ENCODE measurements at regions not wholly inside any gene's neighbourhood (a gene's known extent, or its start where the extent isn't known, plus 50 kb on each side); places are given as distances from the start of the nearest gene placed in this dataset.
A peak's percentile ranks its signal among the peaks of the same experiment; 100 is the strongest.

DNA sequence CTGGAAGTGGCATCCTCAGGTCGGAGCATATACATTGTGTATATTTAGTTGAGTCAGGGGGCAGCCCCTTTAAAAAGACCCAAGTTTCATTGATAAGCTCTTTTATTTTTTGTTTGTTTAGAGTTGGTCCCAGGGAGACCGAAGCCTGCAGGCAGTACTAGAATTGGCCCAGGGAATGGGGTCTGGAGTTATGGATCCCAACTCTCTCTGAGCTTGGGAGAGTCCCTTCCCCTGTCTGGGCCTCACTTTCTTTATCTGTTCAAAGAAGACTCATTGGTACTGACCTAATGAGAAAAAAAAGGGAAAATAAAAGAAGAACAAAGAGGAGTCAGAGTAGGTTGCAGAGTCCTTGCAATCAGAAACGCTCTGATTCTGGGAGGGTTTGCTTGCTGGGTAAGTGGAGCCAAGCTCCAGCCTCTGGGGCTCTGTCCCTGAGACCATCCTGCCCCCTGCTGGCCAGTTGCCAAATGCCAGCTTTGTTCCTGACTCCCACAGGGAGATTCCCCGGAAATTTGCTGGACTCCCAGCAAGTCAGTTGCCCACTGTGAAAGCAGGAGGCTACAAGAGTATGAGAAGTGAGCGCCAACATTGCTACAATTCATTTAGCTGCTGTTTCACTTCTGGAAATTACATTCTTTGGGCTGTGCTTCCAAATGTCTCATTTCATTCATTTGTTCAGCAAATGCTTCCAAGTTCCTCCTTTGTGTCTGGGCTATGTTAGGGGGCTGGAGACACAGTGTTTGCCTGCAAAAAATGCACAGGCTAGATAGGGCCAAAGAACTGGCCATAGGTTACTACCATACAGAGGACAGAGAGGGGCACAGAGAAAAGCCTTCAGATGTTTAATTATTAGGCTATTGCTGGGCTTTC is 156.2 kb downstream of the MELK start:
- DNase-seq = peak; percentile 31 to 63

DNA sequence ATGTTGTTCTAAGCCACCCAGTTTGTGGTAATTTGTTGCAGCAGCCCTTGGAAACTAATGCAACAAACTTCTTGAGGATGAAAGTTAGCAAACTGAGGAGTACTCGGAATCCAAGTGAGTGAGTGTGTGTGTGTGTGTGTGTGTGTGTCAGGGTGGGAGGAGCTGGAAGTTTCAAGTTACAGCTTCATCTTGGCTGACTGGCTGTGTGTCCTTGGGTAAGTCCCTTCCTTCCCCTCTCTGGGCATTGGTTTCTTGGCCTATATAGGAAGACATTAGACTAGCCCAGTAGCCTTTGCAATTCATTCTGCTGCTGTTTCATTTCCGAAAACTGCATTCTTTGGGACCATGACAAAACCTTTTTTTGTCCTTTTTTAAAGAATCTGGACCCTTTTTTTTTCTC is 157.2 kb downstream of the MELK start:
- DNase-seq = no peak

DNA sequence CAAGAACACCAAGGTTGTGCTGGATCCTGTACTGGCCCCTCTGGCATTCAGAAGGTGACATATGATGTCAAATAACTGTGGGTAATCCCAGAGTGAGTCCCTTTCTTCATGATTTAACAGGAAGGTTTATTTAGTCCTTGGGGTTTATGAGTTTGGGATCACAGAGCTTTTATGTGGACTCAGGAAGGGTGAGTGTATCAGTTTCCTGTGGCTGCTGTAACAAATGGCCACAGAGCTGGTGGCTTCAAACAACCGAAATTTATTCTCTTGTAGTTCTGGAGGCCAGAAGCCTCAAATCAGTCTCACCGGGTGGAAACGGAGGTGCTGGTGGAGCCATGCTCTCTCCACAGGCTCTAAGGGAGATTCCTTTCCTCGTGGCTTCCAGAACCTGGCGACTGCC is 157.7 kb downstream of the MELK start:
- no peak for DNase-seq

DNA sequence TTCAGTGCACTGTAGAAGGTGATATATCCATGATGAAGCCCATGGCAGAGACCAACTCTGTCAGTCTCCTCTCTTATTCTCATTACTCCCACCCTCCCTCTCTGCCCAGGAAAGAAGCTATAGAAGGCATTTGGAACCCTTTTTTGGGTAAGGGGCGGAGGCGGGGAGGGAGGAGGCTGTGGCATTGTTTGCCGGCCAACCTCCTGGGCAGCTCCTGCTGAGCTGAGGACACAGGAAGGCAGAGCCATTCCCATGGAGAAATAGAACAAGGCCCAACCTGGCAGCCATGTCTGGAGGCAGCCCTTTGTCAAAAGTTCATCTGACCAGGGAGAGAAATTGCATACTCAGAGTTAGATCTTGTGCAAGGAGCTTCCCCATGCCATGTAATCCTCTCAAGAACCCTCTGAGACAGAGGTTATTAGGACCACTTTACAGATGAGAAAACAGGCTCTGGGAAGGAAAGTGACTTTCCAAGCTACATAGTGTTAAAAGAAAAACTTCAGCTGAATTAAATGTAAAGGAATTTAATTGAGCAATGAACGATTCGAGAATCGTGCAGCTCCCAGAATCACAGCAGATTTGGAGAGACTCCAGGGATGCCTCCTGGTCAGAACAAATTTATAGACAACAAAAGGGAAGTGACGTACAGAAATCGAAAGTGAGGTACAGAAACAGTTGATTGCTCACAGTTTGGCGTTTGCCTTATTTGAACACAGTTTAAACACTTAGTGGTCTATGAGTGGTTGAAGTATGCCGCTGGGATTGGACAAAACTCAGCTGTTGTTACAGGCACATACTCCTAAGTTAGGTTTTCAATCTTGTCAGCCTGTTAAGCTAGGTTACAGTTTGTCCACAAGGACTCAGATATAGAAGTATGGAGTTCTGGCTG is 158.6 kb downstream of the MELK start:
- no peak for DNase-seq

DNA sequence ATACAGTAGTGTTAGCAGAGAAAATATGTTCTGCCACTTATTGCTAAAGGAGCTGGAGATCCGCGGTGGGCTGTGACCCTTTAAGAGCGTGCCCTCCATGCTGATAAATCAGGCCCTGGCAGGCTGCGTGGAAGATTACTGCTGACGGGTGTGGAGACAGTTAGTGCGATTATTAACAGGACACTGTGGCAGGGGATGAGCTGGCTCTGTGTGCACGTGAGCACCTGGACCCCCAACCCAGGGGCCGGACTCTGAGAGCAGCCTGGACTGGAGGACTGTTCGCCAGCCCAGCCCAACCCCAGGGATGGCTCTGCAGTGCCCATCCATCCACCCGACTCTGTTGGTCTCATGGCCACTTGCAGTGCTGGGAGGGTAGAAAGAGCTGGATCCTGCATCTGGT is 162.0 kb downstream of the MELK start:
- DNase-seq = no peak

DNA sequence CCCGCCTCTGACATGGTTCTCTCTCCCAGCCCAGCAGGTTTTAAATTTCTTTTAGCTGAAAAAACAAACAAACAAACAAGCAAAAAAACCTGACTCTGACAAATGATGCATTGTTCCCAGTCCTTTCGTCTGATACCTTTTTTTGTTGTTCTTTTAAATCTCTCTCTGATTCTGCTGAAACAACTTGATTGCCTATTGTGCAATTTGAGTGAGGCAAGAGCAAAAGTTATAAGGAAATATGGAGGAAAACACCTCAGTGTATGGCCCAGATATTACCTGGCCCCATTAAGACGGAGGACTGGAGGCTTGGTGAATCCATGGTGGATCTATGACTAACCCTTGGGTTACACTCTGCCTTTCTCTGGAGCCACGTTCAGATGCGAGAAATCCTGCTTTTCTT is 164.0 kb downstream of the MELK start:
- no peak for DNase-seq

DNA sequence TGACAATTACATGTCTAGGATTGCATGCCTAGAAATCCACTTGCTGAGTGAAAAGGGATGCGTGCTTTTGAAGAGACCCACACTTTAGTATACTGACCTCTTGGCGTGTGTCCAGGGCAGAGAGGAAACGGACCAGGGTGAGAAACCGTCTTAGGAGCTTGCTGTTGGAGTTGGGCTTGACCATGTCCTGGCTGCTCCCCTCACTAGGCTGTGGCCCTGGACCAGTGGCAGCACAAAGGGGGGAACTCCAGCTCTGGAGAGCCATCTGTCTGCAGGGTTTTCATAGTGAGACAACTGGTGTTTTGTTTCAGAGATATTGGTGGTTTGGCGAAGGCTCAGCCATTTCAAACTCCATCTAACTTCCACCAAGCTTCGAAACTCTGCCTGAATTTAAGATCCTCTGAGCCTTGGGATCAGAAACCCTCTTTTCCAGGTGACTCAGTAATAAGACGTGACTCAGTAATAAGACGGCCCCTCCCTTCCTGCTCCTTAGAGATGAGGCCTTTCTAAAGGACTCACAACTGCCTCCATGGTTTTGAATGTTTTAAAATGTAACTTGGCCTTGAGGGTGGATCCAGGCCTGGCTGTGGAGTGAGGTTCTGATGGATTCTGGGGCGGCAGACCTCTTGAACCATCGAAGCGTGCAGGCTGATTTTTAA is 165.8 kb downstream of the MELK start:
- no peak for DNase-seq

DNA sequence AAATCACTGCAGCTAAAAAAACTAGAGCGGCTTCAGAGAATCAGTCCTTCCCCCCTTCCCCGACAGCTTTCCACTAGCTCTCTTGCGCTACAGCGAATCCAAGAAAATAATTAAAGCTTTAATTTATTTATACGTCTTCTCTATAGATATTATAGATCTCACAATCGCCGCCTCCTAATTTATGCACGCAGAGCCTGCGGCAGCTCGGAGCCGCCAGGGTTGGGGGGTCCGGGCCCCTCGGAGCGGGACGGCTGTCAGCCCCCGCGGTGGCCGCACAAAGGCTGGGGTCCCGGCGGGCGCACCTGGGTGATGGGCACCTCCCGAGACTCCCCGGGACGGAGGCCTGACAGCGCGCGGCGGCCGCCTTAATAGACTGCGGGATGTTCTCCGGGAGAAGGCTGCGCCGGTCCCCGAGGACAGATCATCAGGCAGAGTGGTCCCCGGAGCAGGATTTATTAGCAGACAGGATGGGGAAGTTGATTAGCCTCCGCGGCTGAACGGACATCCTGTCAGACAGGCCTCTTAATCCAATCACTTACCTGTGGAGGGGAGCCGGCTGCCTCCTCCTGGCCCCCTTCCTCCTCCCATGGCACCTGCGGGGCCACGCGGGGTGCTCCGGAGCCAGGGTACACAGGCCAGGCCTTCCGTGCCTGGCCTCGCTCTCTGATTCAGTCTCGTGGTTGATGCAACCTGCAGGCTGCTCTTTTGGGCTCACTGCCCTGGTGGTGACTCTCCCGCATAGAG is 166.8 kb downstream of the MELK start:
- DNase-seq = no peak

DNA sequence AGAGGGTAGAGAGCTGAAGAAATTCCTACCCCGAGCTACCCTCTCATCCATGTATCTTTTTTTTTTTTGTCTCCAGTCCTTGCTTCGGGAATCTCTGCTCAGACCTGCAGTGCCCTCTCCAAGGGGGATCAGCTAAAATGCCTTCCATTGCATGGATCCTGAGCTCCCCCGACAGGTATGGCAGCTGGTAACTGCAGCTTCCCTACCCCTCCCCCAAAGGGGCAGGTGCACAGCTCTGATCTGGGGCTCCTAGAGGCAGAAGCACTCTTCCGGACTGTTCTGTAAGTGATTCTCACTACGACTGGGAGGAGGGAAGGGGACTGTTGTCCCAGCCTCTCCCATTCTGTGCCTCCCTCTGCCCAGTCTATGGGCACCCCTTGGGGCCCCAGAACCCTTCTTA is 169.6 kb downstream of the MELK start:
- DNase-seq = no peak

DNA sequence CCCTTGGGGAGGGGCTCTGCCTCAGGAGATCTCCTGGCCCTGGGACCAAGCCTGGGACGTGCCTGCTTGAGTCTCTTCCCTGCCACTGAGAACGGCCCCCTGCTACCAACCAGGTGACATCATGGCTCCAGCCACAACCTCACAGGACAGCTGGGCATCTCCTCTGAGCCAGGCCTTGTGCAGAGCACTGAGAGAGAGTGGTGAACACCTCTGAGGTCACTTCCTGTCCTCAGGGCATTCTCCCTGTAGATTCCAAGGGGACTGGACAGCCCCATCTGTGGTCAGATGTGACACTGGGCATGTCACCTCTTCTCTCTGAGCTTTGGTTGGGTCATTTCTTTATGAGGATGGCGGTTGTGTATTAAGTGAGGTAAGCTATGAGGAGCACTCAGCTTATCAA is 172.0 kb downstream of the MELK start:
- DNase-seq = no peak

DNA sequence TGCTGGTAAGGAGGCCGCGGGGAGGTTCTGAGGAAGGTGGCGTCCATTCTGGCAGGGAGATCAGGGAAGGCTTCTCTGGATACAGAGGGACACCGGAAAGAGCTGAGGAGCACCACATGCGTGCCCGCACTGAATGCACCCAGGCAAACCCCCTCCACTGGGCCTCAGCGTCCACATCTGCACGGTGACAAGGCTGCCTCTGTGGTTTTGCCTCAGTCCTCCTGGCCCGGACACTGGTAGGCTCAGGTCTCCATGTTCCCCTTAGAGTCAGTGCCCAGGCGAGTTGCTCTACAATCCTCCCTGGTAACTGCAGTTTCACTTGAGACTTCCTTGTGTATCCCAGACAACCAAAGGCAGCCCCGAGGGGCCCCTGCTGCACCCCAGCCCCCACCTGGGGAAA is 173.3 kb downstream of the MELK start:
- DNase-seq = no peak

DNA sequence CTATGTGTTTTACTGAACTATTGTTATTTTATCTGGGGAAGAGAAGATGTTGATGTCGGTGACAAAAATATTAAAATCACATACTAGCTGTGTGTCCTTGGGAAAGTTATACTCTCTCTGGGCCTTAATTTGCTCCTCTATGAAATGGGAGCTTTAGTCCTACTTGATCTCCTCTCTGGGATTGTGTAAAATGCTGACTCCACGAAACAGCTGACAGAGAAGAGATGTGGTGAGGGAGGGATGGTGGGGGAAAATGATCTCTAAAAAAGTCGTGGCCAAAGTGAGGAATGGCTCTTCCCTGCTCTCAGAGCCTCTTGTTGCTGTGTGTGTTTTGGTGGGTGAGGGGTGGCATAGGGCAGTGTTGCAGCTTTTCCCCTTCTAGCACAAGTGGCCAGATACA is 173.7 kb downstream of the MELK start:
- no peak for DNase-seq

DNA sequence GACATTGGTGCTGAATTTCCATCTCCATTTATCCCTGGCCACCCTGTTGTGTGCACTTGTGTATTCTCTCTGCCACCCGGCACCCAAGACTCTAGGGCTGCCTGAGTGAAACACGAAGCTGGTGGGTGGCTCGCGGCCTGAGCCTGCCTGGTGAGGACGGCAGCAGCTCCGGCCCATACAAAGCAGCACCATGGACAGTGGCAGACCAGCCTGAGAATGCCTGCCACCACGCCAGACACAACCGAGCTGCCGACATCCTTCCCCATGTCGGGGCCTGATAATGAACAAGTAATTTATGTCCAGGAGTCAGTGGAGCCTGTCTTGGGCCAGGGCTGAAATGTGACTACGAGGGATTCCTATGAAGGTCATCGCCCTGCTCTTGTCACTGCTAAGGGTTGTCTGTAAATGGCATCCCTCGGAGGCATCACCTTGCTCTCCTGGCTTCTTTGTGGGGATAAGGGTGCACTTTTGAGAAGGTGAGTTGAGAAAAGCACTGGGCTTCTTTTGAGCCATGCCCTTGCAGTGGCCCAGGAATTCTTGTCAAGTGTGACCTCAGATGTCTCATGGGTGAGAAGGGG is 175.7 kb downstream of the MELK start:
- DNase-seq = peak in 1 of 2 experiments; percentile 15

DNA sequence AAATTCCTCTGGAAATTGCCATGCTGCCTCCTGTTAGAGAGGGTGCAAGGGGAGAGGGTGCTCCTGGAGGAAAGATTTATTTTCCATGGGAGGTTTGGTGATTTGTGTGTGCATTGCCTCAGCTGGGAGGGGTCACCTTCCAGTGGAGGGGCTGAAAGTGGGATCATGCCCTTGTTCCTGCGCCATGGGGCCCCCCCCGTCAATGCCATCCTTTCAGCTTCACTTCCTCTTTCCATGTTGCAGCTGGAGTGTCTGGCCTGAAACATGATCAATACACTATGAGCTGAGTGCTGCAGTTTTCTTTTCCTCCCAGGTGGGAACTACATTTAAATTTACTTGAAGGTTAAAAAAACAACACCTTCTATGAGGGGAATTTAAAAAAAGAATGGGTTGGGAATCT is 176.8 kb downstream of the MELK start:
- no peak for DNase-seq

DNA sequence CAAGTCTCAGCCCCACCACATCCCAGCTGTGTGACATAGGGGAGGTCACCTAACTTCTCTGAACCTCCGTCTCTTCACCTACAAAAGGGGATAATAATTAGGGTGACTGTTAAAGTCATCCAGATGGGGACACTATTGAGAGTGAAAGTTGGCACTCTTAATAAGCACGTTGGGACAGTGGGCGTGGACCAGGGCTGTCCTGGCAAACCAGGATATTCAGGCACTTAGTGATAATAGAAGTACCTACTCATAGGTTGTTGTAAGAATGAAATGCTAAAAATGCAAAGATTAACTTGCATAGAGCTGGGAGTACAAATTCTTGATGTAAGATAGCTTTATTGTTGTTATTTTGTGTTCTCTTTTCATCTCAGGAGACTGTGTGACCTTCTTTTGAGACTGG is 177.9 kb downstream of the MELK start:
- DNase-seq = no peak

DNA sequence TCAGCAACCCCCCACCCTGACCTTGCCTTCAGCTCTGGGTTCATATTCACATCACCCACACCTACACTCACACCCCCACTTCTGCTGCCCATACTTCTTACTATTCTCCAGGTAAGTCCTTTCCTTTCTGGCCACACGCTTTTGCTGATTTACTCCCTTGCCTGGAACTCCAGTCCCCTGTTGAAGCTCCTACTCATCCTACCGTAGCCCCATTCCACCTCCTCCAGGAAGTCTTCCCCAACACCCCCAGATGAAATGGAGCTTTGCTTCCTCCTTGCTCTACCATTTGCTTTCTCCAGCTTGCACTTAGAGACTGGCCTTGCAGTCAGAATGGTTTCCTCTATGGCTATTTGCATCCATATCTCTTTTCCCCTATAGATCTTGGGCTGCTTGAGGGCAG is 182.3 kb downstream of the MELK start:
- DNase-seq = no peak

DNA sequence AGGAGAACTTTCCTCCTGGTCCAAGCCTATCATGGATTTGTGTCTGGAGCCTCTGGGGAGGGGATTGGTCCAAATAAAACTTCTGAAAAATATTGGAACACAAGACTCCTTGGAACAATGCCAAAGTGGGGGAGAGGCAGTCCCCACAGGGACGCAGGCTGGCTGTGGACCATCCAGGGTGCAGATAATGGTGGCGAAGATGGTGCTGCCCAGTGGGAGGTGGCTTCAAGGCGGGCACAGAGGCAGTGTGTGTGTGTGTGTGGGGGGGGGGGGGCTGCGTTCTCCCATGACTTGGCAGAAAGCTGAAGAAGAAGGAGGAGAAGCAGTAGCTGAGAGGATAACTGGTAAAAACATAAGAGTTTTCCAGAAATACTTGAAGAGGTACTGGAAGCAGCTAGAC is 186.4 kb downstream of the MELK start:
- DNase-seq = no peak

DNA sequence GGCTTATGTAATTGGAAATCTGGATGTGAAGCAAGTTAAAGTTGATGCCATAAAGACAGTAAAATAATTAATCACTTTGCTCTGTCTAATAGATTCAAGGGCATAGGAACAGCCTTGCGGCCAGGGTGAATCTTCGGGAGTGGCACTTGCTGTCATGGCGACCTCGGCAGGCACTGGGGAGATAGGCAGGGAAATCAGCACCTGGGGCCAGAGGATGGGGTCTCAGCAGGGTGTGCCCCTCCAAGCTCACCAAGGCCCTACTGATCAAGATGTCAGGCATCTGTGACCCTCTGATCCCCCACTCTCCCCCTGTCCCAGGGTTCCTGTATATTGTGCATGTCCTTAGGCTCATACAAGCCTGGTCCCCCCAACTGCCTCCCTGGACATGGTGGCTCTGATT is 187.3 kb downstream of the MELK start:
- no peak for DNase-seq

DNA sequence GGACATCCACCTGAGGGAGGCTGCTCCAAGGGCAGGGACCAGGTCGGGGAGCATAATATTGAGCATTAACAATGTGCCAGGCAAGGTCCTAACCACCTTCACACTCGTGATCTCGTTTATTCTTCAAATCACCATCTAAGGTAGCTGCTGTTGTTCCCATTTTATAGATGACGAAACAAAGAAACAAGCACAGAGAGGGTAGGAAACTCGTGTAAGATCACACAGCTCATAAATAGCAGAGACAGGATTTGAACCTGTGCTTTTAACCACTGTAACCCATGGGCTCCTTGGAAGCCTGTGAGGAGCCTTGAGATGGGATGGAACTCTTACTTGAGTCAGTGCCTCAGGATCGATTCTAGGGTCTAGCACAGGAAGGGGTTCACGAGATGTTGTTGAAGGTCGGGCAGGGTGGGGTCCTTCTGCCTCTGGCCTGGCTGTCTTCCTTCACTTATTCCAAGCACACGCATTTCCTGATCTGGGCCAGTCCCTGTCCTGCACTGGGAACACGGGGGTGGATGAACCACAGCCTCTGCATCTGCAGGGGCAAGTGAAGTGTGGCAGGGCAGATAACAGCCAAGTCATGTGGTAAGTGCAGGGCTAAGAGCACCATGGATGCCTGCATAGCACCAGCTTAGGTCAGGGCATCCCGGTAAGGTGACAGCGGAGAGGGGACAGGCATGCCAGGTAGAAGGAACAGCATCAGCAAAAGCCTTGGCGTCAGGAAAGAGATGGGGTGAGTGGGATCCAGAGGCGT is 188.1 kb downstream of the MELK start:
- no peak for DNase-seq

DNA sequence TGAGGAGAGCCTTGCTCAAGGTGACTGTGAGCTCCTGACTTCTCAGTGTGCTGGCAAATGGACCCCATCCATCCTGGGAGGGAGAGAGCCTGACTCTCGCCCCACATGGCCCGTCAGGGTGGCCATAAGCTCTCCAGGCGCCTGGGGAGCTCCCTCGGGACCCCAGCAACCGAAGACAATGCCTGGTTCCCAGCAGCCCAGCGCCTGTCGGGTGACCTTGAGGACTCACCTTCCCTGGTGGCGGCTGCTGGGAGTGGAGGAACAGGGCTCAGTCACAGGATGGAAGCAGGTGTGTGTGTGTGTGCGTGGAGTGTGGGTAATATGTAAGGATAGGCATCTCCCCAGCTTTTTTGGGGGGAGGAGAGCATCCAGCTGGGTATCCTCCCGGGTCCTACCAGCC is 190.3 kb downstream of the MELK start:
- no peak for DNase-seq

DNA sequence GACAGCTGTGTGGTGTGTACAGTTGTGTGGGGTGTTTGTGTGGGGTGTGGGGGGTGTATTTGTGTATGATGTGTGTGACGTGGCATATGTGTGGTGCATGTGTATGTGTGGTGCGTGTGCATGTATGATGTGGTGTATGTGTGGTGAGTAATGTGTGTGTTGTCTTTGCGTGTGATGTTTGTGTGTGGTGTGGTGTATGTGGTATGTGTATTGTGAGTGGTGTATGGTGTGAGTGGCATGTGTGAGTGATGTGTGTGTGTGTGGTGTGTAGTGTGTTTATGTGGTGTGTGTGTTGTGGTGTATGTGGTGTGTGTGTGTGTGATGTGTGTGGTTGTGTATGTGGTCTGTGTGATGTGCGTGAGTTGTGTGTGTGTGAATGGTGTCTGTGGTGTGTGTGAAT is 191.1 kb downstream of the MELK start:
- DNase-seq = no peak

All from stimulated activated CD4-positive, alpha-beta T cell treated with anti-CD3 and anti-CD28 coated beads, Interleukin-4, amount 100 ng/mL, for 4 hours (primary cell).